Effector memory CD8-positive, alpha-beta T cell (primary cell): ENCODE measurements at regions not wholly inside any gene's neighbourhood (a gene's known extent, or its start where the extent isn't known, plus 50 kb on each side); places are given as distances from the start of the nearest gene placed in this dataset.
"Not testable (repeated sequence)": the region's sequence is repeated elsewhere in the genome, so short reads cannot be mapped to it uniquely, and the experiment has no call there.

Source experiments
- ATAC-seq: fragments of 150-1000 bp; cut with Tn5 transposase; replicated peaks from 2 replicates; pipeline ENCODE4 v1.10.0; 2021; ENCODE audit warnings: mild to moderate bottlenecking, moderate library complexity
- DNase-seq, 3 experiments: peaks; one replicate each; pipeline ENCODE4 v3.0.0; 2021
- H3K27ac Mint-ChIP-seq, 2 donors: one replicate each; pipeline ENCODE4 v1.8.0; 2022; ENCODE audit warnings: mild to moderate bottlenecking in 2 of 2, mixed read lengths in 2 of 2, moderate library complexity in 2 of 2
- H3K27me3 Mint-ChIP-seq, 2 donors: one replicate each; pipeline ENCODE4 v1.8.0; 2022; ENCODE audit warnings: mixed read lengths in 2 of 2
- H3K36me3 Mint-ChIP-seq: one replicate; pipeline ENCODE4 v1.8.0; 2022; ENCODE audit warnings: mild to moderate bottlenecking, moderate library complexity, mixed read lengths; ENCODE audit not compliant: insufficient read depth
- H3K4me1 Mint-ChIP-seq, 2 donors: one replicate each; pipeline ENCODE4 v1.8.0; 2022; ENCODE audit warnings: low read depth in 2 of 2, mixed read lengths in 2 of 2
- H3K4me3 Mint-ChIP-seq, 2 donors: one replicate each; pipeline ENCODE4 v1.8.0; 2022; ENCODE audit warnings: mild to moderate bottlenecking in 2 of 2, mixed read lengths in 2 of 2, moderate library complexity in 2 of 2
- H3K9me3 Mint-ChIP-seq, 2 donors: one replicate each; pipeline ENCODE4 v1.8.0; 2022; ENCODE audit warnings: mixed read lengths in 2 of 2

DNA sequence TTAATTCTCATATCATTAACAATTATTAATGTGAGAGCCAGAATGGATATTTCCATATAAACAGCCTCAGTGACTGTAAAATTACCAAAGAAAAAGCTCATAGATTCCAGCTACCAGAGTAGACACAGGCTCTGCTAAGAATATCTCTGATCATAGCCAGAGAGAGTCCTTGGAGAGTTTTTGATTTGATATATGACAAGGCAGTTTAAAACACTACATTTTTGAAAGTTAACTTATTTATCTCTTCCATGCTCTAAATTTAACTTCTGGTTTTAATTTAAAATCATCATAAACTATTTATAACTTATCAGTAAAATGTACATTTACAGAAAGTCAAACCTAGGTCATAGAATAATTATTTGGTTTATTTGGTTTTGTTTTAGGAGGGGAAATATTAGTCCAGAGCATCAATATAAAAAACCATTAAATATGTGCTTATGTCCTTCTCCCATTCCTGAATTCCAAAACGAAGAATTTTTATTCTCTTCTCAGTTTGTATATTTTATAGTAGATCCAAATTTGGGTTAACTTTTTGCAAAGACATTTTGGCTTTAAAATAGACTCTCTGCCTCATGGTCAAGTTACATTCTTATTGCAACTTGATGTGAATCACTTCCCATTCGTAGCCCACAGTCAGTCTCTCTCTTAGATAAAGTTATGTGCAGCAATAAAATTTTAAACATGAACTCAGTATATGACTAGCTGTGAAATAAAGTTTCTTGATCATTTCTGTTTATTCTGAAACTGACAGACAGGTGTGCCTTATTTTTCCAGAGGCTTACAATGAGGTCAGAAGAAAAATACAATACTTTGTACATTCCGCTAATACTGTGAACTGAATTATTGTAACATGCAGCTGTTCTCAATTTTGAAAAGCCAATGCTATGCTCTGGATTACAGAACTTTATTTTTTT lies 267.1 kb downstream of the PAPSS1 start:
- ATAC-seq: no peak
- Mint-ChIP-seq H3K36me3 (no peaks in the 10 kb centered on the region), H3K27ac (no peak overlapping the region), H3K9me3 (peaks cover 0 to 4% of the 10 kb centered on the region in 2 donors), H3K4me1 (no peaks in the 10 kb centered on the region), H3K4me3 (no peak overlapping the region), H3K27me3 (peaks cover 0 to 10% of the 10 kb centered on the region in 2 donors)
- DNase-seq: no peak

DNA sequence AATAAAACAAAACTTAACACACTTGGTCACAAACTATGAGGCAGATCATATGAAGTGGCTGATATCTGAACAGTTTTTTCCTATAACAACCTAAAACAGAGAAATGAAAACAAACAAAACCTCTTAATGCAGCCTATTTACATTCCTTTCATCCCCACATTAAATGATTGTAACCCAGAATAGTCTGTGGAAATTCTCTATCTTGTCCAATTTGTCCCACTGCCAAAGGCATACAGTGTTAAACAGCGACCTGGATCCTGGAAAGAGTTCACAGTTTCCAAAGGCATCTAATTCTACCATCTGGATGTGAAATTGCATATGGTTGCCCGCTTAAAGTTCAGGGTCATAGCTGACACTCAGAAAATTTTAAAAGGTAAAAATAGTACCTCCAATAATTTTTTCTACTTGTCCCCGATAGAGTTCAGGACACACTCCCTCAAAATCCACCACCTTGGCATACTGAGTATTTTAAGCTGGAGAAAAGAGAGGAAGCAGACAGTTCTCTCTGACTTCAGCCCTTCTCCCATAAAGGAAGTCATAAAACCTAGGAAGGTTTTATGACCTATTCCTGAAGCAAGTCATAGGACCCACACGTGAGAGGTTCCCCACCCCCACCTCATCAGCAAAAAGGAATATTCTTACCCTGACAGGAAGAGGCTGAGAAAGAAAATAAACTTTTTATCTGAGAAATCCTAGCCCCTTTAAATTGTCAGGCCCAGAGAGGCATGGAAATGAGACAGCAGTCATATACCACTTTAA lies 270.2 kb downstream of the PAPSS1 start:
- H3K27ac Mint-ChIP-seq: no peak overlapping the region
- DNase-seq (no peak), ATAC-seq (no peak)
- H3K27me3 Mint-ChIP-seq: peaks cover 0 to 10% of the 10 kb centered on the region in 2 donors
- H3K9me3 Mint-ChIP-seq: no peaks in the 10 kb centered on the region
- H3K4me1 Mint-ChIP-seq: no peaks in the 10 kb centered on the region
- H3K4me3 Mint-ChIP-seq: no peak overlapping the region
- no peaks in the 10 kb centered on the region for H3K36me3 Mint-ChIP-seq

DNA sequence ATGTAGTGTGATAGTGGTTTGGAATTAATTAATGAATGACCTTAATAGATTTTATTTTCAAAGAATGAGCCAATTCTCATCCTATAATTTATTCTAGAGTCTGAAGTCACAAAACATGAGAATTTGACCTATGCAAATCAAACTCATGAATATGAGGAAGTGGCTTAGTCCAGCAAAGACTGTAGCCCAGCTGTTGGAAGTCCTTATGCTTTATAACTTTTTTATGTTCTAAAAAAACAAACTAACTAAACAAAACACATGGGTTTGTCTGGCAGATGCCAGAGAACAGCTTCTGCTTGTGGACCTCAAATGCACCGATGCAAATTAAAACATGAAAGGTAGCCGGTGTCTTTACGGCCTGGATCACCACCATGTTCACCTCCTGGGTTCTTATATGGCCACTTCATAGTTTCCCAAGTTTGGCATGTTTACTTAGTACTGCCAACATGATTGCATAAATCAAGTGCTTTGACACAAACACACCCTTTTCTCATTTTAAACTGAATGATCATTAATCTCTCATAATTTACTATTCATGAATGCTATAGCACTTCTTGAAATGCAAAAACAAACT lies 277.4 kb downstream of the PAPSS1 start:
- no peaks in the 10 kb centered on the region for H3K4me1 Mint-ChIP-seq
- H3K27ac Mint-ChIP-seq: no peak overlapping the region
- H3K9me3 Mint-ChIP-seq: no peaks in the 10 kb centered on the region
- no peaks in the 10 kb centered on the region for H3K27me3 Mint-ChIP-seq
- no peaks in the 10 kb centered on the region for H3K36me3 Mint-ChIP-seq
- H3K4me3 Mint-ChIP-seq: no peak overlapping the region
- DNase-seq: no peak
- ATAC-seq: no peak

DNA sequence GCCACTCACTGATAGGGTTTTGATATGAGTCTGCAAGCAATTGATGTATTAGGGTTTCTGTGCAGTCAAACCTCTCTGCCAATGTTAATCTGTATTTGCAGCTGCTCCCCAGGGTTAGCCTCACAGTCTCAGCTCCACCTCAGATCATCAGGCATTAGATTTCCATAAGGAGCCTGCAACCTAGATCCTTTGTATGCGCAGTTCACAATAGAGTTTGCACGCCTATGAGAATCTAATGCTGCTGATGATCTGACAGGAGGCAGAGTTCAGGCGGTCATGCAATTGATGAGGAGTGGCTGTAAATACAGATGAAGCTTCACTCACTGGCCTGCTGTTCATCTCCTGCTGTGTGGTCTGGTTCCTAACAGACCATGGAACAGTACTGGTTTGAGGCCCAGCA lies 280.6 kb downstream of the PAPSS1 start:
- ATAC-seq: no peak
- H3K4me3 Mint-ChIP-seq: no peak overlapping the region

DNA sequence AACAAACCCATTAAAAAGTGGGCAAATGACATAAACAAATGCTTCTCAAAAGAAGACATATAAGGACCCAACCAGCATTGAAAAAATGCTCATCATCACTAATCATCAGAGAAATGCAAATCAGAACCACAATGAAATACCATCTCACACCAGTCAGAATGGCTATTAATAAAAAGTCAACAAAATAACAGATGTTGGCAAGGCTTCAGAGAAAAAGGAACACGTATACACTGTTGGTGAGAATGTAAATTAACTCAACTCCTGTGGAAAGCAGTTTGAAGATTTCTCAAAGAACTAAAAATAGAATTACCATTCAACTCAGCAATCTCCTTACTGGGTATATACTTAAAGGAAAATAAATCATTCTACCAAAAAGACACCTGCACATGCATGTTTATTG lies 283.6 kb downstream of the PAPSS1 start:
- not testable (repeated sequence) for H3K27me3 Mint-ChIP-seq, DNase-seq, H3K27ac Mint-ChIP-seq, H3K4me1 Mint-ChIP-seq, ATAC-seq, H3K4me3 Mint-ChIP-seq, H3K36me3 Mint-ChIP-seq, H3K9me3 Mint-ChIP-seq

More for the DNA sequence above, 280.6 kb downstream of the PAPSS1 start:
- H3K9me3 Mint-ChIP-seq: peaks cover 0 to 6% of the 10 kb centered on the region in 2 donors
- no peaks in the 10 kb centered on the region for H3K4me1 Mint-ChIP-seq
- no peaks in the 10 kb centered on the region for H3K36me3 Mint-ChIP-seq
- no peak for DNase-seq
- H3K27ac Mint-ChIP-seq: no peak overlapping the region
- H3K27me3 Mint-ChIP-seq: no peaks in the 10 kb centered on the region

DNA sequence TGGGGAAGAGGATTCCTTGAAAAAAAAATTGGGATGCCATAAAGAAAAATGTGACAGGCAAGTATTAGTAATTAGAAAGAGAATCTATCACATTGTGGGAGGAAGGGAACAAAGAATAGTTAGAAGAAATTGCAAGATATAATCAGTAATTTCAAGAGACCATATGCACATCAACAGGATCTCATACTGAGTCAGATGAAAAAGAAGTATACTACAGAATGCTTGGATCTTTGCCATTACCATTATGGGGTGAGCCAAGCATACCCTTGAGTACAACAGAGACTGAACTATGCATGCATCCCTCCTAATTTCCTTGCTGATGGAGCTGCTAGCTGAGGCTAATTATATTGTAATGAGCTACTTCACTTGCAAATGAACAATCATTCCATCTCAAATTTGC lies 287.6 kb downstream of the PAPSS1 start:
- ATAC-seq: no peak
- no peak for DNase-seq
- Mint-ChIP-seq H3K9me3 (peaks cover 0 to 6% of the 10 kb centered on the region in 2 donors), H3K4me3 (no peak overlapping the region), H3K27me3 (no peaks in the 10 kb centered on the region), H3K27ac (no peak overlapping the region), H3K36me3 (no peaks in the 10 kb centered on the region), H3K4me1 (no peaks in the 10 kb centered on the region)

DNA sequence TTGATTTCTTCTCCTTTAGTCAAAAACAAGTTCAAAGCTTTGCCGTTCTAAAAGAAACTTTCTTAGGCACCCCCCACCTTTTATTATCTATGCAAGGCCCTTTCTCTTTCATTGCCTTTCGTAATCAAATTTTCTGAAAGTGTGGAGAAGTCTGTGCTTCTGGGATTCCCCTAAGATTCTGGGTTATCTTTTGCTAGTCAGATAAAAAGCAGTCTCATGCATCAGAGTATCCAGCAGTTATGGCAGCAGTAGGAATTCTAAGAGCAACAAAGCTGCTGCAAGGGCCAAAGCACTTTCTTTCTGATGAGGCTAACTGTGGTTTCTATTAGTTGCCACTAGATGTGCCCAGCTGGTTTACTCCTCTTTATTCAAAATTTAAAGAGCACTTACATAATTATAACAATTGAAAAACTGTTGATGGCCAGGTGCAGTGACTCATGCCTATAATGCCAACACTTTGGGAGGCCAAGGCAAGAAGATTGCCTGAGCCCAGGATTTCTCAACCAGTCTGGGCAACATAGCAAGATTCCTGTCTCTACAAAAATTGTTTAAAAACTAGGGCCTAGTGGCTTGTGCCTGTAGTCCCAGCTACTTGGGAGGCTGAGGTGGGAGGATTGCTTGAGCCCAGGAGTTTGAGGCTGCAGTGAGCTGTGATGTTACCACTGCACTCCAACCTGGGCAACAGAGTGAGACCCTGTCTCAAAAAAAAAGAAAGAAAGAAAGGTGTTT lies 296.2 kb downstream of the PAPSS1 start:
- ATAC-seq (no peak), DNase-seq (no peak)
- no peaks in the 10 kb centered on the region for H3K4me1 Mint-ChIP-seq
- no peak overlapping the region for H3K27ac Mint-ChIP-seq
- H3K27me3 Mint-ChIP-seq: no peaks in the 10 kb centered on the region
- H3K36me3 Mint-ChIP-seq: no peaks in the 10 kb centered on the region
- H3K4me3 Mint-ChIP-seq: no peak overlapping the region
- H3K9me3 Mint-ChIP-seq: no peaks in the 10 kb centered on the region

DNA sequence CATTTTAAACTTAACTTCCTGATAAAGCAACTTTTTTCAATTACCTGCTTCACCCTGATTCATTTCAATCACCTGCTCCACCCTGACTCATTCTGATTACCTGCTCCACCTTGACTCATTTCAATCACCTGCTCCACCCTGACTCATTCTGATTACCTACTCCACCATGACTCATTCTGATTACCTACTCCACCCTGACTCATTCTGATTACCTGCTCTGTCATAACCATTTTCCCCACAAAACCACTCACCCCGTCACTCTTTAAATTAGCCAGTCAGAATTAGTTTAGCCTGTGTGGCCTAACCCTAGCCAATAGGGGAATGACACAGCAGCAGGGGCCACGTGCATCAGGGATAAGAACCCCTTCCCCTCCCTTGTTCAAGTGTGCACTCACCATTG lies 300.5 kb downstream of the PAPSS1 start:
- not testable (repeated sequence) for H3K4me3 Mint-ChIP-seq, H3K4me1 Mint-ChIP-seq, H3K27ac Mint-ChIP-seq, ATAC-seq, H3K9me3 Mint-ChIP-seq, DNase-seq, H3K36me3 Mint-ChIP-seq, H3K27me3 Mint-ChIP-seq

DNA sequence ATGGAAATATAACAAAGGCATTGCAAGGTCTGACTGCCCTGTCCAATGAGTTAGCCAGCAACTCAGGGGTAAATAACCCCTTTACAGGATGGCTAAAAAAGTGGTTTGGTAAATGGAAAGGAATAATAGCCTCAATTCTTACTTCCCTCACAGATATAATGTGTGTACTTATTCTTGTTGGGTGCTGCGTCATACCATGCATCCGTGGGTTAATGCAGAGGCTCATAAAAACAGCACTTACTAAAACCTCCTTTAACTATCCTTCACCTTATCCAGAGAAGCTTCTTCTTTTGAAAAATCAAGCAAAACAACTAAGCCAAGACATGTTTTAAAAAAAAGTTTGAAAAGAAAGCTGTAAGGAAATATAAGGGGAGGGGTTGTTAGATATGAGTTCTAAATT lies 301.0 kb downstream of the PAPSS1 start:
- H3K4me3 Mint-ChIP-seq: no peak overlapping the region
- H3K9me3 Mint-ChIP-seq: peaks cover 4 to 7% of the 10 kb centered on the region in 2 donors
- DNase-seq (no peak), ATAC-seq (no peak)
- H3K27ac Mint-ChIP-seq: no peak overlapping the region
- H3K27me3 Mint-ChIP-seq: no peaks in the 10 kb centered on the region
- H3K36me3 Mint-ChIP-seq: no peaks in the 10 kb centered on the region
- H3K4me1 Mint-ChIP-seq: no peaks in the 10 kb centered on the region

DNA sequence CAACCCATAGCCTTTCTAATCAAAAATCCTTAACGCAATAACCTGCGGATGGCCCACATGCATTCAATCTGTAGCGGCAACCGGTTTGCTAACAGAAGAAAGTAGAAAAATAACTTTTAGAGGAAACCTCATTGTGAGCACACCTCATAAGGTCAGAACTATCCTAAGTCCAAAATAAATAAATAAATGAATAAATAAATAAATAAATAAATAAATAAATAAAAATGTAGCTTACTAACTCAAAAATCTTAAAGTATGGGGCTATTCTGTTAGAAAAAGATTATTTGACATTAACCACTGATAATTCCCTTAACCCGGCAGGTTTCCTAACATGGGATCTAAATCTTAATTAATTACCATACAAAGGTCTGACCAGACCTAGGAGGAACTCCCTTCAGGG lies 304.5 kb downstream of the PAPSS1 start:
- not testable (repeated sequence) for DNase-seq, H3K27me3 Mint-ChIP-seq, H3K4me3 Mint-ChIP-seq, H3K36me3 Mint-ChIP-seq, H3K27ac Mint-ChIP-seq, H3K9me3 Mint-ChIP-seq, H3K4me1 Mint-ChIP-seq, ATAC-seq

DNA sequence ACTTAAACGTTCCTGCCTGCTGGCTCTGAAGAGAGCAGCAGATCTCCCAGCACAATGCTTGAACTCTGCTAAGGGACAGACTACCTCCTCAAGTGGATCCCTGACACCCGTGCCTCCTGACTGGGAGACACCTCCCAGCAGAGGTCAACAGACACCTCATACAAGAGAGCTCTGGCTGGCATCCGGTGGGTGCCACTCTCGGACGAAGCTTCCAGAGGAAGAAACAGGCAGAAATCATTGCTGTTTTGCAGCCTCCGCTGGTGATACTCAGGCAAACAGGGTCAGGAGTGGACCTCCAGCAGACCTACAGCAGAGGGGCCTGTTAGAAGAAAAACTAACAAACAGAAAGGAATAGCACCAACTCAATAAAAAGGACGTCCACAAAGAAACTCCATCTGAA lies 310.2 kb downstream of the PAPSS1 start:
- ATAC-seq, H3K9me3 Mint-ChIP-seq, H3K36me3 Mint-ChIP-seq: not testable (repeated sequence)

DNA sequence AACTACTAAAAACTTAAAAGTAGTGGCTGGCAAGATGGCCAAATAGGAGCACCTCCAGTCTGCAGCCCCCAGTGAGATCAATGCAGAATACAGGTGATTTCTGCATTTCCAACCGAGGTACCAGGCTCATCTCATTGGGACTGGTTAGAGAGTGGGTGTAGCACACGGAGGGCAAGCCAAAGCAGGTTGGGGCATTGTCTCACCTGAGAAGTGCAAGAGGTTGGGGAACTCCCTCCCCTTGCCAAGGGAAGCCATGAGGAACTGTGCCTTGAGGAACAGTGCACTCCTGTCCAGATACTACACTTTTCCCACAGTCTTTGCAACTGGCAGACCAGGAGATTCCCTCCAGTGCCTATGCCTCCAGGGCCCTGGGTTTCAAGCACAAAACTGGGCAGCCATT lies 311.1 kb downstream of the PAPSS1 start:
- Mint-ChIP-seq H3K4me3 (no peak overlapping the region), H3K27ac (no peak overlapping the region), H3K9me3 (peaks cover 4 to 7% of the 10 kb centered on the region in 2 donors), H3K36me3 (no peaks in the 10 kb centered on the region), H3K27me3 (no peaks in the 10 kb centered on the region), H3K4me1 (no peaks in the 10 kb centered on the region)
- DNase-seq (no peak), ATAC-seq (no peak)

More for the DNA sequence above, 310.2 kb downstream of the PAPSS1 start:
- not testable (repeated sequence) for H3K27ac Mint-ChIP-seq, H3K4me3 Mint-ChIP-seq, H3K4me1 Mint-ChIP-seq, DNase-seq, H3K27me3 Mint-ChIP-seq

DNA sequence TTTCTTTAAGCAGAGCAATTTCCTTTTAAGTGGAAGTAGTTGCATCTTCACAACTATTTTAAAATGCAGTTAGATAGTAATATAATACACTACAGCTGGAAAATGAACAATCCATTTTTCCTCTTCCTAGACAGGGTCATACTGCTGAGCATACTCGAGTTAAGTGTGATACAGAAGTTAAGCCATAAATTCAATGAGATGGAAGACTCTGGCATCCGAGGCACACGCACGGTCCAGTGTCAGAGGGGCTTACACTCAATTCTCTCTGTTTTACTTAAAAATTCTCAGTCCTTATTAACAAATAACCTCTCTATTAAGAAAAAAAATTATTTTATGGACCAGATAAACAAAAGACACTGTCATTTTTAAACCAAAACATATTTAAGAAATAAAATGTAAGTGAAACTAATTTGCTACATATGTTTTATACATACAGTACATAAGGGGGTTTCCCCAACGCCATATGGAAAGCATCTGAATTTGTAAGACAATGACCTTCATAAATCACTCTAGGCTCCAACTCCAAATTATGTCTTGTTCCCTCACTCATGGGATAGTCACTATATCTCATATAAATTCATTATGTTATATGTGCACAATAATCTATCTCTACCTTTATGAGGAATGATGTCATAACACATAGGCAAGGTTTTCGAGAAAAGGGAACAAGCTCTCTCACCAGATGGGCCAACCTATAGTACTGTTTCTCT lies 315.3 kb downstream of the PAPSS1 start:
- H3K27me3 Mint-ChIP-seq: no peaks in the 10 kb centered on the region
- no peaks in the 10 kb centered on the region for H3K36me3 Mint-ChIP-seq
- no peak overlapping the region for H3K27ac Mint-ChIP-seq
- no peaks in the 10 kb centered on the region for H3K9me3 Mint-ChIP-seq
- H3K4me1 Mint-ChIP-seq: no peaks in the 10 kb centered on the region
- DNase-seq (no peak), ATAC-seq (no peak)
- H3K4me3 Mint-ChIP-seq: no peak overlapping the region
